NCI-H748 (cell line): ENCODE measurements at regions not wholly inside any gene's neighbourhood (a gene's known extent, or its start where the extent isn't known, plus 50 kb on each side); places are given as distances from the start of the nearest gene placed in this dataset.
A peak's percentile ranks its signal among the peaks of the same experiment; 100 is the strongest.

Experiments used
- DNase-seq: peaks from one replicate; lab custom pipeline; 2025; ENCODE audit not compliant: unreplicated experiment; lab: John Stamatoyannopoulos, UW

DNA sequence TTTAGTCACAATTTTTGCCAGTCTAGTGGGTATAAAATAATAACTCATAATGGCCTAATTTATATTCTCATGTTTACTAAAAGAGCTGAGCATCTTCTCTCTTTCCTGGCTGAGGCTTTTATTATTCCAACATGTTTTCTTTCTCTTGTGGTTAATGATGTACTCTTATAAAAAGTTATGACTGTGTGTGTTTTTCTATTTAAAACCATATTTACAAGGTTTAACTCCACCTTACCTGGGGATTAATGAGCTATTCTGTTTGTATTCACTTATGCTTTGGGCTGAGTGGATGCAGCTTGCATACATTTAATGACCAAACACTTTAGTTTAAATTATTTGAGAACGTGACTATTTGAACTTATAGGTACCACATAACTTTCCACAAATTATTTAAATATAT lies 1365.7 kb upstream of the SLC10A2 start:
- DNase-seq = no peak

DNA sequence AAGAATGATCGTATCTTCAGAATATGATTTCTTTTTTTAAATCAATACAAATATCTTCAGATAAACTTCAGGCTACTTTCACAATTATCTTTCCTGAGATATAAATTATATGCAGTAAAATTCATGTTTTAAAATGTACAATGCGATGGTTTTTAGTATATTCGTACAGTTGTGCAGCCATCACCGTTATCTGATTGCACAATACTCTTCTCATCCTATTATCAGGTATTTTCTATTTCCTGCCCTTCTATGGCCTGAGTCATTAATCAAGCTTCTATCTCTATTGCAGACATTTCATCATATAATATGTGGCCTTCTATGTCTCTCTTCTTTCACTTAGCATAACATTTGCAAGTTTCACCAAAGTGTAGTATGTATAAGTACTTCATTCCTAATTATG lies 1360.2 kb upstream of the SLC10A2 start:
- no peak for DNase-seq

DNA sequence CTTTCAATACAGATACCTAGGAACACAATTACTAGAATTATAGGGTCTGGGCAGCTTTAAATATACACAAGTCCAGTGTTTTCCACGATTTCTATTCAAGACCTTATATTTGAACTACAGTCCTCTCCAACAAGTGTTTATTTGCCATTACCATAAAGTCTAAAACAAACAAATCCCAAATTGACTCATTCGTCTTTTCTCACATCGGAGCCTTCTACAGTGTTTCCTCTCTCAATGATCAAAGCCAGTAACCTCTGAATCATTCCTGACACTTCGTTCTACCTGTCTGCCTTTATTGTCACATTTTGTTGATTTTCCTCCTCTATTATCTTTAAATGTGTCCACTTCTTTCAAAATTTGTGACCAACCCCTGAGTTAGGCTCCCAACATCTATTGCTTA lies 1356.5 kb upstream of the SLC10A2 start:
- peak; percentile 20 for DNase-seq

DNA sequence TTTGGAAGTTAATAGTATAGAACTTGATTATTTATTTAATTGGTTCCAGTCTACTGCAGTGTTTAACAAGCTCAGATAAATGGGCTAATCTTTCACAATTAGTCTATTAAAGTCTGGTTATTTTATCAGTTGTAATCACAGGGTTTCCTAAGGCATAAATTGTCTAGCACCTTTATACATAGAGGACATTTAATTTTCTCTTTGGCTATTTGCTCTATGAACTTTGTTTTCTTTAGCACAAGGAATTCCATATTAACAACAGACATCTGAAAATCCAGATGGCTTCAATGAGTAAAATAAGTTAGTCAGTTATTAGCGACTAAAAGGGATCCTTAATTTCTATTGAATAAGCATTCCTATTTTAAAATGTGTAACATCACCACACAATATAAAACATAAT lies 1350.8 kb upstream of the SLC10A2 start:
- no peak for DNase-seq

DNA sequence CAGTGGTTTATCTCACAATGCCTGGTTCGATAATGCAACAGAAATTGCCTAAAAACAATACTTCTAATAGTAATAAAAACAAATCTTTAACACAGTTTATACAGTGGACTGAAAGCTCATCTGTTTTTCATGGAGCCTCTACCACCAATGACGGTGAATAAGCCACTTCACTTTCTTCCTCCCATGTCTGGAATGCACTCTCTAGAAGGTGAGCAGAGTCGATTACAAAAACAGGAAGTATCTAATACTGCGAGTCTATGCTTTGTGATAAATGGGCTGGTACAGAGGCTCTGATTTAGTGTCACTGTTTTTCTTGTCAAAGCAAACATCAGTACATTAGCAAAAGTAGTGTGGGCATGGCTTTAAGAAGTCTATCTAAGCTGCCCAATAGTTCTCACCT lies 1348.6 kb upstream of the SLC10A2 start:
- no peak for DNase-seq

DNA sequence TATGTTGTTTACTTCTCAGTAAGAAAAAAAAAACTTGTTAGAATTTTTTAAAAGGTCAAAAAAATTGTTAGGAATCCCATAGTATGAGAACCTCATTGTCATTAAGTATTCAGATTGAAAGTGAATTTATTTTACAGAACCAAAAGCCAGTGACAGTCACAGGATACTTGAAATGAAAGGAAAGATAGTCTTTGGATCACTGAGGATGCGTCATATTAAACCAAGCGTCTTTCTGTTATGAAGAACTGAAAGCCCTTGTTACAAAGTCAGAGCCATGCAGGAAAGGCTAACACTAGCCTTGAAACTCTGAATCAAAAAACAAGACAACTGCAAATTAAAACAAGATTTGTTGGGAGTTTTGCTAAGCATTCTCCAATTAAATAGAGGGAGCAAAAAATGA lies 1348.0 kb upstream of the SLC10A2 start:
- no peak for DNase-seq

DNA sequence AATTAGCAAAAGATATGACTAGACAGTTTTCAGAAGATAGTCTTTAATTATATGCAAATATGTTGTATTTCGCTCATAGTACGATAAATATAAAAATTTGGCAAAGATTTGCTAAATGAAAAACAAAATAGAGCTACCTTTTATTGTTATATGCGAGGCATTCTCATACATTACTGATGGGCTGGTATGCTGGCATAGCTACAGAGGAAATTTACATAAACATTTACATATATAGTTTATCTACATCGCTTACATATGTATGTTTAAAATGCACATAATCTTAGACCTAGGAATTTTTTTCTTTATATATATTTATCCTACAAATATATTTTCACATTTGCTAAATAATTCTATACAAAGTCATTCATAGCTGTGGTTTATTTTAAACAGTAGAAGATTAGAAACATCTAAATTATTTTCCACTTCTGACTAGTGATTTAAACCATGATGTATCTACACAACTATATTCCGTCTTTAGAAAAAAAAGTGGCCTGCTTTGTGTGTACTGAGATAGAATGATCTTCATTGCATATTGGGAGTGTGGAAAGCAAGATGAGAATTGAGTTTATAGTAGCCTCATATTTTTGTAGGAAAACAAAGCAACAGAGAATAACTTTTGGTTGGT lies 1345.0 kb upstream of the SLC10A2 start:
- DNase-seq = no peak

DNA sequence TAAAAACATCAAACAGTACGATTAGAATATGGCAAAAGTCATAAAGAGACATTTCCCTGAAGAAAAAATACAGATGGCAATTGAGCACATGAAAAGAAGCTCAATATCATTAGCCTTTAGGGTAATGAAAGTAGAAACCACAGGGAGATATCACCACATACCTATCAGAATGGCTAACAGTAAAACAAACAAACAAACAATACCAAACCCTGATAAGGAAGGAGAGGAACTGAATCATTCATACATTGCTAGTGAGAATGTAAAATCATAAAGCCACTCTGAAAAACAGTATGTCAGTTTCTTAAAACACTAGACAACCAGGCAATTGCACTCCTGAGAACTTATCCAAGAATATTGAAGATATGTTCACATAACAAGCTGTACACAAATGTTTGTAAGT lies 1342.5 kb upstream of the SLC10A2 start:
- no peak for DNase-seq

DNA sequence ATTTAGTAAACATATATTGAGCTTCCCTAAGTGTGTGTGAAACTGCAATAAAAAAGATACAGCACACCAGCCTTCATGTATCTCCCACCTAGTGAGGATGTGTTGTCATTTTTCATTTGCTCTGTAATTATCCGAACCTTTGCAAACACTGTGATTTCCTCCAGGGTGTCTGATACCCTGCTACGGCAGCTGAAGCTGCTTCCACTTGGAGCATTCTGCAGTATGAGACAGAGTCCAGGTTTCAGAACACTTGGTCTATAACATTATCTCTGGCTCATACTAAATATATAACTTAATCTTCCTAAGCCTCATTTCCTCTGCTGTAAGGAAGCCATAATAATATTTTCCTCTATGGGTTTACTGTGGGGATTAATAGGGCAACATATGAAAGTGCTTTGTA lies 1338.1 kb upstream of the SLC10A2 start:
- DNase-seq = no peak

DNA sequence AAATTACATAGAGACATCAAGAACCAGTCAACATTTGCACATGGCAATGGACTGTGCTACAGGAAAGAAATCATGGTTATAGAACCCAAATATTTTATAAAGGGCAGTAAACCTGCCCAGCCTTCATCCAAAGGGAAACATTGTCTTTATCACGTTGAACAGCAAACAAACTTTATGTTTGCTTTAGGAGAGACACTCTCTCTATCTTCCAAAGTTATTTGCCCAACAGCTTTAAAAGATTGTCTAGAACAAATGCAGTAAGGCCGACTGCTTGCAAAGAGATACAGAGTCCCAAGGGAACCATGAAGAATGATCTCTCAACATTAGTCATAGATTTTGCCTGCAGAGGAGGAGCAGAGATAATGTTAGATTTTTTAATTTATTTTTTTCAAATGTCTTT lies 1323.5 kb upstream of the SLC10A2 start:
- DNase-seq = no peak

DNA sequence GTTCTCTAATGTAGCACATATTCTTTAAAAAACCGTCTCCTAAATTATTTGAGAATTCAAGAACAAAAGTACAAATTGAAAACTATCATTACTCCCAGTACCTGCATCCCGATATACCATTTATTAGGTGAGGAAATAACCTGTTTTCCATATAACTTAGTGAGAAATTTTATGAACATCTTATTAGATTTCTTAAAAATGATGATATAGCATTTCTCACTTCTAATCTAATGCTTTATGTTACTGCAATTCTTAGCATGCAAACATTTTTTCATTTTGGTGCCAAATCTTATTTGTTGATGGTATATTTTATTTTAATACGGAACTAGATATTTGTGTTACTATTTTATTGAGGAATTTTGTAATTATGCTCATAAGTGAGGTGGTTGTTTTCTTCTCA lies 1321.3 kb upstream of the SLC10A2 start:
- DNase-seq = no peak

DNA sequence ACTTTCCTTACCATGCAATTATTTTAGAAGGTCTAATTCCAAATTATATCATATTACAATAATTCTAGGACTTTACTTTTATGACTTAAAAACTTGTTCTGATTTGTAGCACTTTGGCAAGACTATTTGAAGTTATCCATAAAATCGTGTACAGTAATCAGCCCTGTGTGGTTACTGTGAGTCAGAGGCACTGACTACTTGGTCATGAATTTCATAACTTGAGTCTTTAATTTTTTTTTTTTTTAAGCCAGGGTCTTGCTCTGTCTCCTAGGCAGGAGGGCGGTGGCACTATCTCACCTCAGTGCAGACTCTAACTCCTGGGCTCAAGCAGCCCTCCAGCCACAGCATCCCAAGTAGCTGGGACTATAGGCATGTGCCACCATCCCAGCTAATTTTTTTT lies 1319.2 kb upstream of the SLC10A2 start:
- DNase-seq = no peak

DNA sequence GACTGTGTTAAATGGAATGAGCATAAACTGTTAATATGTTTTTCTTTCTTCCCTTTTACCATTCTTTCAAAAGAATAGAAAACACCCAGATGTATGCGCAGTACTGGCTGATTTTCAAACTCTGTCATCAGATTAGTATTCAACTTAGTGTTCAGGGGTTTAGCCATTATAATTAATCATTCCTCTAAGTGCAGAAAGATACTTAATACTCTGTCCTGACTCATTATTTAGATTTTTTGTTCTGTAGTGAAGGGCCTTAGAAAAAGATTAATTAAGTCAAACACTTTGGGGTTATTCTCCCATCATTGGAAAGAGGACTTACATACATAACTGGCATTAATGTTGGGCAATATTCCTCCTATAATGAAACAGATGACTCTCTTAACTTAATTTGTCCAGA lies 1316.7 kb upstream of the SLC10A2 start:
- no peak for DNase-seq

DNA sequence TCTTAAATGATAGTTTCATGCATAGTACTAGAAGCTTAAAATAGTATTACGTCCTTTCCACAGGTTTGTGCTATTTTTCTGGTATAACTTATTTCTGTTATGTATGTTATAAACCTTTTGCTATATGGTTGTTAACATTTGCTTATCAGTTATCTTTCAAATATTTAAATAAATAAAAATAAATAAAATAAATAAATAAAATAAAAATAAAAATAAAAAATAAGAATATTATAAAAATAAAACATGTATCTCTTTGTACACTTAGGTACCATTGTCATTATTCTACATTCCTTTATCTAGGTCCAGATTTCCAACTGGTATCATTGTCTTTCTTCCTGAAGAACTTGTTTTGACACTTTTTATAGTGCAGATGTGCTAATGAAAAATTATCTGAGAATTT lies 1310.4 kb upstream of the SLC10A2 start:
- DNase-seq = no peak

DNA sequence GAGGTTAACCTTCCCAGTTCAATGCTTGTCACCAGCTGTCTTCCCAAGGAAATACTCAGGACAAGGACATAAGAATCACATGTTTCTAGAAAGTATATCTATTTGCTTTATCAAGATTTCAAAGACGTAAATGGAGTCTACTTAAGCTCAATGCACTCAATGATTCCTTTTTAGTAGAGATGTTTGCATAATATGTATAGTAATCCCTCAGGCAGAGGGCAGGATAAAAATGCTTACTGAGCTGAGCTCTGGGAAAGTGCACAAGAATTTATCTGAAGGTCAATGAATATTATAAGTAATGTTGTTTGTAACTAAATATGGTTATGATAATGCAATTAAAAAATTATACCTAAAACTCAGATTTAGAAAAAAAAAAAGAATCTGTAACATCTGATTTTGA lies 1309.4 kb upstream of the SLC10A2 start:
- no peak for DNase-seq

DNA sequence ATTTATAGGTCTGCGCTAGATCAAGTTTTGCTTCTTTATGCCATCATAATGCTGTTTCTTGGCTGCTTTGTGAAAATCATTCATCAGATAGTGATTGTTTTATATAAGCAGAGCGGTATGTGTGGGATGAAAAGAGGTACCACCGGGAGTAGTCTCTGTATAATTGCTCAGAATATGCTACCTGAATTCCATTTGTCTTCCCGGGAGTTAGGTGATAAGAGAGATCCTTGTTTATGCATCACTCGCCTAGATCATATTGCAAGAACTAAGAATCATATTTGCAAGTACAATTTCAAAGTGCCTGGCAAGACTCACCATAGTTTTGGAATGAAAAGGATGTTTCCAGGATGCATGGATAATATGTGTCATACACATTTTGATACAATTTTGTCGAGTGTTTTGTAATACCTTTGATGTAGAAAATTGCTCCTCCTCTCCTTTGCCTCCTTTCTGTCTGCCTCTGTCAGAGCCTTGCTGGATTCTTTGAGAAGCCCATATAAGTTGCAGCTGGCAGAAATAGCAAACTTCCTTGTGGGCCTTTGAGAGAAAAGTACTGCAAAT lies 1306.0 kb upstream of the SLC10A2 start:
- no peak for DNase-seq

DNA sequence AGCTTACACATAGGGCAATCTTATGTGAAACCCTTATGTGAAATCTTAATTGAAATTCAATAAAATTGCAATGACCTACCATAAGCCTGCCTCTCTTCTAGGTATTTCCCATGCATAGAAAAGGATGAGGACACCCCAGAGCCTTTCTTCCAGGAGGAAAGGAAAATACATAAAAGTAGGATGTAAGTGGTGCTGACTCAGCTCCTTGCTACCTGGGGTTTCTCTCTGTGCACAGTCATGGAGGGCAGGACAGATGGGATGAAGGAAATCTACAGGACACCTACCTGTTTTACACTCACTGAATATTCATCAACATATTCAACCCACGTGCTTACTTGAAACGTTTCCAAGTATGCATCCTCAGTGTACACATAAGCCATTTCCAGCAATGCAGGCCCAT lies 1299.2 kb upstream of the SLC10A2 start:
- DNase-seq = no peak

DNA sequence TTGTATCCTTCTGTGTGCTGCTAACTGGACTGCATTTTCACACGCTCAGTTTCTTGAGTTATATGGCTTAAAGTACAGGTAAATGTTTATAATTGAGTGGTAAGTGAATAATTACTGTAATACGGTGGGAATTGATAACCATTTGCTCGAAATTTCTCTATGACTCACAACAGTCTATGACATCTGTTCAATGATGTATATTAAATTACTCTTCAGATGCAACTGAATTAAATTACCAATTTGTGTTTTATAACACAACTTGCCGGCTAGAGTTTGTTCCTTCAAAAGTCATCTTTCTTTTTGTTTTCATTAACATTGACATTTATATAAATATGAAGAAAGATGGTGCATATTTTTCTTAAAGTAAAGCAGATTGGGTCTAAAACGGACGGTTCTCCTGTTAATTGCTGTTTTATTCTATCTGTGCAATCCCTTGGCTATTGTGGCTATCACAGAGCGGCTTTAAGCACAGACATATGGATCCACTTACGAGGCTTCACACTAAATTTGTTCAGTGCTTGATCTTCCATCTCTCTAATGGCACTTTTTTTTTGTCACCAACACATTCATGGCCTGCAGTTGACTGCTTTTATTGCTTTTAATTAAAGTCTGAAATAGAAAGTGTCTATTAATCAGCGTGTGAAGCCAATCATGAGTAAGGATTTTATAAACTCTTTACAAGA lies 1291.6 kb upstream of the SLC10A2 start:
- no peak for DNase-seq

DNA sequence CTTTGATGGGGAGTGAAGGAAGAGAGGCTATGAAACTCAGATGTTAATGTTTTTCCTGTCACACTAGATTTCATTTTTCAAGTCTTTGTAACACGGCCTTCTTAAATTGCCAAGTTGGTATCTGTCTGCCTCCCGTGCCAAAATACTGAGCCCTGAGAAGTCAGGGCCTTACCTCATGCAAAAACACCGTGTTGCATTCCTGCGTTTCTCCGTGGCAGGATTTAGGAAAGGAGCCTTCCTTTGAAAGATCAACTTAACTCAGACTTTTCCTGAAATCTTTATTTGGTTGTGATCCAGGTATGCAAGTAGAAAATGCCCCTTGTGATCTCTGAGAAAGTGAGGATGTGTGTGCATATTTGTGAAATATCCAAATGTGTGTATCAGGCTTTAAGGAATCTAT lies 1291.0 kb upstream of the SLC10A2 start:
- no peak for DNase-seq

DNA sequence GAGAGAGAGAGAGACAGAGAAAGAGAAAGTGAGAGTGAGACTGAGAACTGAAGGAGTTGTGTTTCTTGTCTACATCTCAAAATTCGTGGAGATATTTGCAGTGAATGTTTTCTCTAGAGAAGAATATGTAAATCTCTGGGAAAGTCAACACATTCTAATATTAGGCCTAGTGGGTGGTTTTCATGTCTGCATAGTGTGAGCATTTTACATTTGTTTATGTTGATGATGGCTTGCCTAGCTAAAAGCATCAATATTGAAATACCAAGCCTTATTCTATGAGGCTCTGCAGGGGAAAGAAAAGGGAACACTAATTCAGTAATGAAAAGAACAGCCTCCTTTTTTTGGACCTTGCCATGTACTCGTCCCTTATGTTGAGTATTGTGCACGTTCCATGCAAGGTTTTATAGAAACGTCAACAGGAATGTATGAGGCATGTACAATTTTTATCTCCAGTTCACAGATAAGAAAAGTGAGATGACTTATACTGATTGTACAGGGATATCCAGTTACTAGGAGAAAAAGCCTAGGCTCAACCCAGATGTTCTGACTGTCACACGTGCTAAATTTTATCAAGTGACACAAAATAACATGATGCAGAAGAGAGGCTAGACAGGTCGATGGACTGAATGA lies 1288.9 kb upstream of the SLC10A2 start:
- no peak for DNase-seq

DNA sequence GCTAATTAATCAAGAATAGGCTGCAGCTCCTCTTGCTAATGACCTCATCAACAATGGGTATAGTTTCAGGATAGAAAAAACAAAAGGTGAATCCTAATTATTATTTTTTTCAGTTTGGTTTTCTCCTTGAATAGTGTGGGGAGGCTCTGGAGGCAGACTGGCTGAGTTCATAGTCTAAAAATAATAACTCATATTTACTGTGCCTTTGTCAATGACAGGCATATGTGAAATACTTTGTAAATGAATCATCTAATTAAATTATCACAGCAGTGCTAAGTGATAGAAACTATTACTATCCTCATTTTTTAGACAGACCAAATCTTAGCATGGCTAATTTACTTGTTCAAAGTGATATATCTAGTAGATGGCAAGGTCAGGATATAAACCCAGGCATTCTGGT lies 1261.0 kb upstream of the SLC10A2 start:
- no peak for DNase-seq

DNA sequence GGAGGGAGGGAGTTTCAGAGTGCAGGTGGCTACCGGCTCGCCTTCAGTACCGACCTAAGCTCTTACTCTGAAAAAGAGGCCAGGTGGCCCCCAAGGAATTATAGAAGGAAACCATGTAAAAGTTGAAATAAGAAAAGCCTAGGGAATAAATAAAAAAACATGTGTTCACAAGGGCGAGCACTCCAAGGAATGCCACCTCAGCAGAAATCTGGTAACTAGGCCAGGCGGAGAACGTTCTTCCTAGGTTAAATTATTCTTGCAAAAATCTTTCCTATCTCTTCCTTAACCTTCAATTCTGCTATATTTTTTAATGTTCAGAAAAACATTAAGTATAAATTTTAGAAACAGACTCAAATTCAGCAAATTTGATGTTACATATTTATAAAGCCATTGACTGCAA lies 1260.3 kb upstream of the SLC10A2 start:
- no peak for DNase-seq
